Trophoblast cell (in vitro differentiated cells and primary cell): ENCODE measurements at regions not wholly inside any gene's neighbourhood (a gene's known extent, or its start where the extent isn't known, plus 50 kb on each side); places are given as distances from the start of the nearest gene placed in this dataset.
"Not testable (repeated sequence)": the region's sequence is repeated elsewhere in the genome, so short reads cannot be mapped to it uniquely, and the experiment has no call there.

Experiments used
- DNase-seq, 2 donors: peaks; one replicate each; pipeline ENCODE4 v3.0.0-alpha.2; 2016
- H2AFZ ChIP-seq: 2 replicates; pipeline ENCODE4 v1.6.1; 2013; ENCODE audit warnings: low read length, moderate library complexity, mild to moderate bottlenecking; ENCODE audit not compliant: insufficient read depth, poor library complexity
- H2AK5ac ChIP-seq: 2 replicates; pipeline ENCODE4 v1.6.1; 2013; ENCODE audit warnings: mild to moderate bottlenecking, low read length
- H2BK120ac ChIP-seq: 2 replicates; pipeline ENCODE4 v1.6.1; 2013; ENCODE audit warnings: low read length, mild to moderate bottlenecking, moderate library complexity; ENCODE audit not compliant: insufficient read depth, poor library complexity
- H2BK12ac ChIP-seq: 2 replicates; pipeline ENCODE4 v1.6.1; 2013; ENCODE audit warnings: mild to moderate bottlenecking, low read length, moderate library complexity
- H2BK5ac ChIP-seq: 2 replicates; pipeline ENCODE4 v1.6.1; 2013; ENCODE audit warnings: low read length, low read depth, moderate library complexity, mild to moderate bottlenecking; ENCODE audit not compliant: poor library complexity
- H3K14ac ChIP-seq: 2 replicates; pipeline ENCODE4 v1.6.1; 2013; ENCODE audit warnings: mild to moderate bottlenecking, low read length
- H3K18ac ChIP-seq: 2 replicates; pipeline ENCODE4 v1.6.1; 2013; ENCODE audit warnings: mild to moderate bottlenecking, low read length
- H3K23ac ChIP-seq: 2 replicates; pipeline ENCODE4 v1.6.1; 2013; ENCODE audit warnings: low read length
- H3K27ac ChIP-seq: 2 replicates; pipeline ENCODE4 v1.5.1; 2013; ENCODE audit warnings: low read depth, mild to moderate bottlenecking, inconsistent platforms, low read length, moderate library complexity
- H3K27me3 ChIP-seq: 2 replicates; pipeline ENCODE4 v1.6.1; 2013; ENCODE audit warnings: inconsistent platforms, mild to moderate bottlenecking, low read length, moderate library complexity; ENCODE audit not compliant: insufficient read depth
- H3K36me3 ChIP-seq, 2 experiments: 1 replicate in 1 of 2; 2 replicates in 1 of 2; pipeline ENCODE4 v1.6.1; 2013; ENCODE audit warnings: low read length in 2 of 2, mild to moderate bottlenecking in 2 of 2, moderate library complexity in 1 of 2; ENCODE audit not compliant: insufficient read depth in 2 of 2, control insufficient read depth in 1 of 2
- H3K4ac ChIP-seq: 2 replicates; pipeline ENCODE4 v1.6.1; 2013; ENCODE audit warnings: low read depth, mild to moderate bottlenecking, low read length, moderate library complexity
- H3K4me1 ChIP-seq, 2 experiments: 1 replicate in 1 of 2; 2 replicates in 1 of 2; pipeline ENCODE4 v1.6.1; 2013; ENCODE audit warnings: low read length in 2 of 2, mild to moderate bottlenecking in 2 of 2, moderate library complexity in 1 of 2; ENCODE audit not compliant: insufficient read depth in 2 of 2, control insufficient read depth in 1 of 2
- H3K4me2 ChIP-seq: 2 replicates; pipeline ENCODE4 v1.6.1; 2013; ENCODE audit warnings: inconsistent platforms, mild to moderate bottlenecking, low read length, moderate library complexity
- H3K4me3 ChIP-seq: 2 replicates; pipeline ENCODE4 v1.5.1; 2013; ENCODE audit warnings: mild to moderate bottlenecking, low read depth, low read length, inconsistent platforms
- H3K79me1 ChIP-seq: one replicate; pipeline ENCODE4 v1.6.1; 2013; ENCODE audit warnings: low read length
- H3K79me2 ChIP-seq: 2 replicates; pipeline ENCODE4 v1.6.1; 2013; ENCODE audit warnings: low read length, mild to moderate bottlenecking; ENCODE audit not compliant: control insufficient read depth, insufficient read depth, poor library complexity
- H3K9ac ChIP-seq: 2 replicates; pipeline ENCODE4 v1.6.1; 2013; ENCODE audit warnings: mild to moderate bottlenecking, low read length
- H3K9me3 ChIP-seq: 2 replicates; pipeline ENCODE4 v1.6.1; 2013; ENCODE audit warnings: low read depth, mild to moderate bottlenecking, control low read depth, inconsistent platforms, low read length; ENCODE audit not compliant: insufficient read depth
- H4K12ac ChIP-seq: 2 replicates; pipeline ENCODE4 v1.6.1; 2013; ENCODE audit warnings: low read depth, mild to moderate bottlenecking, low read length, moderate library complexity
- H4K8ac ChIP-seq: 2 replicates; pipeline ENCODE4 v1.6.1; 2013; ENCODE audit warnings: low read depth, mild to moderate bottlenecking, low read length, moderate library complexity
- H4K91ac ChIP-seq: one replicate; pipeline ENCODE4 v1.6.1; 2013; ENCODE audit warnings: low read depth, mild to moderate bottlenecking, low read length, moderate library complexity
- WGBS: extraction: QIAGEN DNeasy Blood & Tissue Kit; methylation state at CpG from one replicate; pipeline ENCODE4 v1.1.7; 2013; ENCODE audit warnings: missing lambda C conversion rate; ENCODE audit not compliant: insufficient read length, insufficient coverage; ENCODE audit errors: extremely low coverage; 5-methylcytosine and 5-hydroxymethylcytosine counted together

- Histone ChIP-seq H3K4ac (no peak overlapping the region), H3K4me1 (no peaks in the 10 kb centered on the region), H3K14ac (no peak overlapping the region), H4K8ac (no peak overlapping the region), H3K18ac (no peak overlapping the region), H3K9me3 (peaks cover 4% of the 10 kb centered on the region), H4K12ac (no peak overlapping the region), H2BK12ac (no peak overlapping the region), H3K27me3 (peaks cover 6% of the 10 kb centered on the region), H2BK5ac (no peak overlapping the region), H3K27ac (no peak overlapping the region), H2AK5ac (no peak overlapping the region), H3K4me2 (no peak overlapping the region), H3K9ac (no peak overlapping the region), H3K4me3 (no peak overlapping the region), H2AFZ (no peak overlapping the region), H4K91ac (no peak overlapping the region), H3K79me2 (no peaks in the 10 kb centered on the region), H3K79me1 (no peaks in the 10 kb centered on the region), H2BK120ac (no peak overlapping the region), H3K23ac (no peak overlapping the region), H3K36me3 (no peaks in the 10 kb centered on the region)
- WGBS: no CpG with 5 or more reads among the region's 6 CpGs
- no peak for DNase-seq
Observed at GRCh38 chr17:73911726-73912372, 267.6 kb upstream of the SDK2 start.

- Histone ChIP-seq H3K23ac (no peak overlapping the region), H3K4me2 (no peak overlapping the region), H2BK120ac (no peak overlapping the region), H3K79me1 (no peaks in the 10 kb centered on the region), H2BK12ac (no peak overlapping the region), H3K27ac (no peak overlapping the region), H3K36me3 (no peaks in the 10 kb centered on the region), H3K4ac (no peak overlapping the region), H3K4me3 (no peak overlapping the region), H3K9me3 (peaks cover 4% of the 10 kb centered on the region), H3K14ac (no peak overlapping the region), H2AK5ac (no peak overlapping the region), H3K9ac (no peak overlapping the region), H2BK5ac (no peak overlapping the region), H3K18ac (no peak overlapping the region), H4K8ac (no peak overlapping the region), H4K91ac (no peak overlapping the region), H4K12ac (no peak overlapping the region), H3K4me1 (no peaks in the 10 kb centered on the region), H3K27me3 (peaks cover 6% of the 10 kb centered on the region), H3K79me2 (no peaks in the 10 kb centered on the region), H2AFZ (no peak overlapping the region)
- DNase-seq: no peak
- WGBS: no CpG with 5 or more reads among the region's 1 CpG
Observed at GRCh38 chr17:73912373-73912746, 268.1 kb upstream of the SDK2 start.

GRCh38 chr17:73914536-73915274, 270.5 kb upstream of the SDK2 start:
- Histone ChIP-seq H2AFZ (no peak overlapping the region), H3K4ac (no peak overlapping the region), H3K9me3 (peaks cover 3% of the 10 kb centered on the region), H2BK120ac (no peak overlapping the region), H4K8ac (no peak overlapping the region), H3K18ac (no peak overlapping the region), H3K36me3 (no peaks in the 10 kb centered on the region), H3K79me2 (no peaks in the 10 kb centered on the region), H3K79me1 (no peaks in the 10 kb centered on the region), H4K12ac (no peak overlapping the region), H3K4me1 (no peaks in the 10 kb centered on the region), H3K27me3 (peaks cover 3% of the 10 kb centered on the region), H3K23ac (no peak overlapping the region), H4K91ac (no peak overlapping the region), H3K27ac (no peak overlapping the region), H2BK12ac (no peak overlapping the region), H2AK5ac (no peak overlapping the region), H3K4me3 (no peak overlapping the region), H3K14ac (no peak overlapping the region), H3K9ac (no peak overlapping the region), H3K4me2 (no peak overlapping the region), H2BK5ac (no peak overlapping the region)
- DNase-seq: no peak
- no CpG with 5 or more reads among the region's 7 CpGs for WGBS

- not testable (repeated sequence) for H3K4me1 ChIP-seq, H4K8ac ChIP-seq, H3K27me3 ChIP-seq, H3K4me2 ChIP-seq, DNase-seq, H2AFZ ChIP-seq, H3K14ac ChIP-seq, H3K9ac ChIP-seq, H3K23ac ChIP-seq, H3K4ac ChIP-seq, H2AK5ac ChIP-seq, H3K79me1 ChIP-seq, H3K36me3 ChIP-seq, H3K18ac ChIP-seq, H2BK12ac ChIP-seq, H3K9me3 ChIP-seq, H3K27ac ChIP-seq, H4K91ac ChIP-seq, H2BK5ac ChIP-seq, H3K79me2 ChIP-seq, H4K12ac ChIP-seq, H2BK120ac ChIP-seq, H3K4me3 ChIP-seq
- WGBS: no CpG with 5 or more reads among the region's 3 CpGs
Observed at GRCh38 chr17:73919033-73919432, 274.8 kb upstream of the SDK2 start.
